Gastrocnemius medialis (tissue), 4 donors: ENCODE measurements at regions not wholly inside any gene's neighbourhood (a gene's known extent, or its start where the extent isn't known, plus 50 kb on each side); places are given as distances from the start of the nearest gene placed in this dataset.

Experiments
- ATAC-seq, 2 donors: fragments of 150-250 bp; one replicate each; pipeline ENCODE4 v1.9.1; 2016
- DNase-seq, 2 donors: peaks; one replicate each; pipeline ENCODE4 v3.0.0-alpha.2; 2019
- H3K27ac ChIP-seq, 4 donors: fragments of 200-600 bp; sonication (generic); 1 replicate in 1 of 4; 2 replicates in 3 of 4; pipeline ENCODE4 v1.5.1; 2016 to 2018; ENCODE audit warnings: mild to moderate bottlenecking in 2 of 4, moderate library complexity in 1 of 4
- H3K27me3 ChIP-seq, 3 donors: fragments of 200-600 bp; sonication (generic) in 2 of 3; 1 replicate in 1 of 3; 2 replicates in 2 of 3; pipeline versions ENCODE4 v1.5.1 to v1.6.0; 2016 to 2019; ENCODE audit warnings: mild to moderate bottlenecking in 1 of 3, moderate library complexity in 1 of 3
- H3K36me3 ChIP-seq, 2 donors: fragments of 200-600 bp; sonication (generic) in 1 of 2; one replicate each; pipeline ENCODE4 v1.5.1; 2017 to 2018
- H3K4me1 ChIP-seq, 2 donors: fragments of 200-600 bp; sonication (generic) in 1 of 2; one replicate each; pipeline ENCODE4 v1.5.1; 2016 to 2017; ENCODE audit warnings: mild to moderate bottlenecking in 2 of 2
- H3K4me3 ChIP-seq, 4 donors: fragments of 200-600 bp; sonication (generic) in 3 of 4; 1 replicate in 1 of 4; 2 replicates in 3 of 4; pipeline ENCODE4 v1.5.1; 2016 to 2019; ENCODE audit warnings: mild to moderate bottlenecking in 2 of 4
- H3K9me3 ChIP-seq, 3 donors: fragments of 200-600 bp; sonication (generic) in 2 of 3; 1 replicate in 1 of 3; 2 replicates in 2 of 3; pipeline ENCODE4 v1.5.1; 2016 to 2019
- CTCF ChIP-seq, 5 experiments: fragments of 450-650 bp in 3 of 5; fragments of 200-600 bp in 2 of 5; sonication (generic) in 2 of 5; IDR thresholded peaks in 4 of 5; conservative IDR thresholded peaks in 1 of 5; 1 replicate in 4 of 5; 2 replicates in 1 of 5; pipeline ENCODE4 v1.5.1; 2016 to 2019; ENCODE audit warnings: antibody characterized with exemption in 5 of 5, mild to moderate bottlenecking in 3 of 5, moderate library complexity in 3 of 5
- POLR2A ChIP-seq, 2 donors: fragments of 450-650 bp; IDR thresholded peaks; one replicate each; pipeline ENCODE4 v1.6.1; 2017; ENCODE audit warnings: antibody characterized with exemption in 2 of 2, mild to moderate bottlenecking in 2 of 2, moderate library complexity in 2 of 2
- in situ Hi-C, 4 donors: fragments of 200-750 bp; cut with MboI; loops; one replicate each; pipeline versions ENCODE4 v1.15.0 to v1.8.0; 2017; ENCODE audit warnings: low sequenced_read_pairs in 4 of 4
- intact Hi-C: fragments of 100-400 bp; cut with DNase I; formaldehyde crosslinking; loops from one replicate; pipeline ENCODE4 v1.15.1; 2023; ENCODE audit warnings: low total_unique reads

- H3K27me3 ChIP-seq: no peaks in the 10 kb centered on the region
- no peak for DNase-seq
- H3K36me3 ChIP-seq: no peaks in the 10 kb centered on the region
- no peak overlapping the region for H3K4me3 ChIP-seq
- no peak overlapping the region for H3K27ac ChIP-seq
- no peaks in the 10 kb centered on the region for H3K4me1 ChIP-seq
- intact Hi-C loops (no loop called here), in situ Hi-C loops (no loop called here)
- no peak for TF ChIP-seq CTCF (IDR thresholded peaks at IDR 0.05 in 4 of 5, conservative IDR thresholded peaks at IDR 0.05 in 1 of 5)
- ATAC-seq: no peak
- H3K9me3 ChIP-seq: no peaks in the 10 kb centered on the region
Measured at GRCh38 chr2:157043786-157044185, 213.7 kb upstream of the GALNT5 start.

- in situ Hi-C loops (no loop called here), intact Hi-C loops (no loop called here)
- H3K4me3 ChIP-seq: no peak overlapping the region
- H3K27me3 ChIP-seq: no peaks in the 10 kb centered on the region
- ATAC-seq: no peak
- H3K36me3 ChIP-seq: no peaks in the 10 kb centered on the region
- TF ChIP-seq CTCF (IDR thresholded peaks at IDR 0.05 in 4 of 5, conservative IDR thresholded peaks at IDR 0.05 in 1 of 5) (no peak), POLR2A (IDR thresholded peaks at IDR 0.05) (no peak)
- no peak for DNase-seq
- H3K9me3 ChIP-seq: no peaks in the 10 kb centered on the region
- no peaks in the 10 kb centered on the region for H3K4me1 ChIP-seq
- no peak overlapping the region for H3K27ac ChIP-seq
Measured at GRCh38 chr2:157046396-157046795, 211.1 kb upstream of the GALNT5 start.

GRCh38 chr2:157052685-157053224 is 204.8 kb upstream of the GALNT5 start:
- in situ Hi-C loops (no loop called here), intact Hi-C loops (no loop called here)
- Histone ChIP-seq H3K4me3 (no peak overlapping the region), H3K4me1 (no peaks in the 10 kb centered on the region), H3K36me3 (no peaks in the 10 kb centered on the region), H3K27ac (no peak overlapping the region), H3K9me3 (no peaks in the 10 kb centered on the region), H3K27me3 (no peaks in the 10 kb centered on the region)
- TF ChIP-seq CTCF (IDR thresholded peaks at IDR 0.05 in 4 of 5, conservative IDR thresholded peaks at IDR 0.05 in 1 of 5) (no peak), POLR2A (IDR thresholded peaks at IDR 0.05) (no peak)
- ATAC-seq (no peak), DNase-seq (no peak)

- no peak overlapping the region for H3K4me3 ChIP-seq
- DNase-seq (no peak), ATAC-seq (no peak)
- no peaks in the 10 kb centered on the region for H3K9me3 ChIP-seq
- H3K36me3 ChIP-seq: no peaks in the 10 kb centered on the region
- no peaks in the 10 kb centered on the region for H3K27me3 ChIP-seq
- TF ChIP-seq POLR2A (IDR thresholded peaks at IDR 0.05): no peak
- no peak for TF ChIP-seq CTCF (IDR thresholded peaks at IDR 0.05 in 4 of 5, conservative IDR thresholded peaks at IDR 0.05 in 1 of 5)
- H3K27ac ChIP-seq: no peak overlapping the region
- in situ Hi-C loops (no loop called here), intact Hi-C loops (no loop called here)
- no peaks in the 10 kb centered on the region for H3K4me1 ChIP-seq
Measured at GRCh38 chr2:157053876-157054275, 203.6 kb upstream of the GALNT5 start.

- no peak overlapping the region for H3K27ac ChIP-seq
- intact Hi-C loops (no loop called here), in situ Hi-C loops (no loop called here)
- H3K36me3 ChIP-seq: no peaks in the 10 kb centered on the region
- H3K4me1 ChIP-seq: no peaks in the 10 kb centered on the region
- H3K9me3 ChIP-seq: no peaks in the 10 kb centered on the region
- no peak overlapping the region for H3K4me3 ChIP-seq
- H3K27me3 ChIP-seq: no peaks in the 10 kb centered on the region
- peak in 1 of 5 experiments; percentile 30 for TF ChIP-seq CTCF (IDR thresholded peaks at IDR 0.05 in 4 of 5, conservative IDR thresholded peaks at IDR 0.05 in 1 of 5)
- no peak for TF ChIP-seq POLR2A (IDR thresholded peaks at IDR 0.05)
- ATAC-seq (no peak), DNase-seq (no peak)
Measured at GRCh38 chr2:157055660-157056199, 201.8 kb upstream of the GALNT5 start.
